ENCODE measurements at regions not wholly inside any gene's neighbourhood (a gene's known extent, or its start where the extent isn't known, plus 50 kb on each side); places are given as distances from the start of the nearest gene placed in this dataset.
"Not testable (repeated sequence)": the region's sequence is repeated elsewhere in the genome, so short reads cannot be mapped to it uniquely, and the experiment has no call there.

DNA sequence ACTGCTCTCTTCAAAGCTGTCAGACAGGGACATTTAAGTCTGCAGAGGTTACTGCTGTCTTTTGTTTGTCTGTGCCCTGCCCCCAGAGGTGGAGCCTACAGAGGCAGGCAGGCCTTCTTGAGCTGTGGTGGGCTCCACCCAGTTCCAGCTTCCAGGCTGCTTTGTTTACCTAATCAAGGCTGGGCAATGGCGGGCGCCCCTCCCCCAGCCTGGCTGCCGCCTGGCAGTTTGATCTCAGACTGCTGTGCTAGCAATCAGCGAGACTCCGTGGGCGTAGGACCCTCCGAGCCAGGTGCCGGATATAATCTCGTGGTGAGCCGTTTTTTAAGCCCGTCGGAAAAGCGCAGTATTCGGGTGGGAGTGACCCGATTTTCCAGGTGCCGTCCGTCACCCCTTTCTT lies 942.3 kb downstream of the TLE1 start:
- not testable (repeated sequence) for TF ChIP-seq CTCF (IDR thresholded peaks at IDR 0.05; ENCODE audit: low read length); EZH2 (optimal IDR thresholded peaks at IDR 0.05; ENCODE audit: low read depth, low read length)
